Uterus (tissue), 2 donors: ENCODE measurements at regions not wholly inside any gene's neighbourhood (a gene's known extent, or its start where the extent isn't known, plus 50 kb on each side); places are given as distances from the start of the nearest gene placed in this dataset.

Experiments
- POLR2A ChIP-seq, 2 donors: fragments of 450-650 bp; IDR thresholded peaks; one replicate each; pipeline ENCODE4 v1.6.1; 2016; ENCODE audit warnings: antibody characterized with exemption in 2 of 2, mild to moderate bottlenecking in 1 of 2, moderate library complexity in 1 of 2
- TF ChIP-seq, protein P1 (sequence below), 4 experiments: fragments of 200-600 bp in 2 of 4; fragments of 450-650 bp in 2 of 4; sonication (generic) in 2 of 4; IDR thresholded peaks; one replicate each; pipeline ENCODE4 v1.5.1; 2016 to 2019; ENCODE audit warnings: antibody characterized with exemption in 4 of 4, mild to moderate bottlenecking in 2 of 4, moderate library complexity in 1 of 4

DNA sequence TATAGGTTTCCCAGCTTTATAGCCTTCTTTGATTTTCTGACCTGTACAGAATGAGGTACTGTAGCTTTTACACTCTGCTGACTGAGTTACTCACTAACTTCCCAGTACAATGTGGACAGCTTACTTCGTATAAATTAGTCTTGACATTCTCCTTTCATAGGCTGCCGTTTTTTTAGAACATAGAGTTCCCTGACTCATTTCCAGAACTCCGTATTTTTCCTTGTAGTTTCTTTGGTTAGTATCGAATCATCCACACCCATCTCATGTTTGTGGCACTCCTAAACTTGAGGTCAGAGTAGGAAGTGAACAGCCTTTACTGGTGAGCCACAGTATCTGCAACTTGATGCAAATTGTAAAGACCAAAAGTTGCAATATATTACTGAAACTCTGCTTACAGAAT lies 303.9 kb downstream of the SLITRK5 start:
- TF ChIP-seq, protein P1, sequence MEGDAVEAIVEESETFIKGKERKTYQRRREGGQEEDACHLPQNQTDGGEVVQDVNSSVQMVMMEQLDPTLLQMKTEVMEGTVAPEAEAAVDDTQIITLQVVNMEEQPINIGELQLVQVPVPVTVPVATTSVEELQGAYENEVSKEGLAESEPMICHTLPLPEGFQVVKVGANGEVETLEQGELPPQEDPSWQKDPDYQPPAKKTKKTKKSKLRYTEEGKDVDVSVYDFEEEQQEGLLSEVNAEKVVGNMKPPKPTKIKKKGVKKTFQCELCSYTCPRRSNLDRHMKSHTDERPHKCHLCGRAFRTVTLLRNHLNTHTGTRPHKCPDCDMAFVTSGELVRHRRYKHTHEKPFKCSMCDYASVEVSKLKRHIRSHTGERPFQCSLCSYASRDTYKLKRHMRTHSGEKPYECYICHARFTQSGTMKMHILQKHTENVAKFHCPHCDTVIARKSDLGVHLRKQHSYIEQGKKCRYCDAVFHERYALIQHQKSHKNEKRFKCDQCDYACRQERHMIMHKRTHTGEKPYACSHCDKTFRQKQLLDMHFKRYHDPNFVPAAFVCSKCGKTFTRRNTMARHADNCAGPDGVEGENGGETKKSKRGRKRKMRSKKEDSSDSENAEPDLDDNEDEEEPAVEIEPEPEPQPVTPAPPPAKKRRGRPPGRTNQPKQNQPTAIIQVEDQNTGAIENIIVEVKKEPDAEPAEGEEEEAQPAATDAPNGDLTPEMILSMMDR (IDR thresholded peaks at IDR 0.05), result no peak
- no peak for TF ChIP-seq POLR2A (IDR thresholded peaks at IDR 0.05)
